CD14-positive monocyte (primary cell): ENCODE measurements at regions not wholly inside any gene's neighbourhood (a gene's known extent, or its start where the extent isn't known, plus 50 kb on each side); places are given as distances from the start of the nearest gene placed in this dataset.

Experiments used
- DNase-seq, 3 donors: peaks; one replicate each; pipeline ENCODE4 v3.0.0-alpha.2; 2011 to 2022
- H2AFZ ChIP-seq: 2 replicates; pipeline ENCODE4 v1.6.0; 2012; ENCODE audit warnings: mild to moderate bottlenecking, low read depth, low read length, inconsistent platforms; ENCODE audit not compliant: insufficient read depth, poor library complexity, severe bottlenecking
- H3K27ac ChIP-seq, 2 donors: 1 replicate in 1 of 2; 2 replicates in 1 of 2; pipeline ENCODE4 v1.5.1; 2012 to 2013; ENCODE audit warnings: low read length in 2 of 2, control low read depth in 1 of 2, inconsistent platforms in 1 of 2, low read depth in 1 of 2, mild to moderate bottlenecking in 1 of 2
- H3K27me3 ChIP-seq, 2 donors: one replicate each; pipeline versions ENCODE4 v1.6.0 to v1.6.1; 2011 to 2013; ENCODE audit warnings: low read length in 2 of 2; ENCODE audit not compliant: control insufficient read depth in 2 of 2, insufficient read depth in 2 of 2
- H3K36me3 ChIP-seq, 2 donors: replicated peaks in 1 of 2; 1 replicate in 1 of 2; 2 replicates in 1 of 2; pipeline versions ENCODE4 v1.5.1 to v1.6.1; 2012 to 2013; ENCODE audit warnings: low read length in 2 of 2, control low read depth in 1 of 2, inconsistent platforms in 1 of 2, mild to moderate bottlenecking in 1 of 2; ENCODE audit not compliant: insufficient read depth in 2 of 2, control insufficient read depth in 1 of 2
- H3K4me1 ChIP-seq, 2 donors: 1 replicate in 1 of 2; 2 replicates in 1 of 2; pipeline versions ENCODE4 v1.5.1 to v1.6.1; 2012 to 2013; ENCODE audit warnings: low read length in 2 of 2, control low read depth in 1 of 2, inconsistent platforms in 1 of 2, mild to moderate bottlenecking in 1 of 2, moderate library complexity in 1 of 2; ENCODE audit not compliant: insufficient read depth in 2 of 2, control insufficient read depth in 1 of 2
- H3K4me2 ChIP-seq: replicated peaks from 2 replicates; pipeline ENCODE3; 2012; ENCODE audit warnings: low read length, moderate library complexity, mild to moderate bottlenecking; ENCODE audit not compliant: poor library complexity, severe bottlenecking; ENCODE audit errors: extremely low read depth
- H3K4me3 ChIP-seq, 3 experiments: fragments of 200-600 bp in 1 of 3; sonication (generic) in 1 of 3; replicated peaks in 1 of 3; 1 replicate in 2 of 3; 2 replicates in 1 of 3; pipeline ENCODE4 v1.5.1; 2011 to 2013; ENCODE audit warnings: low read length in 3 of 3, mild to moderate bottlenecking in 3 of 3, control low read depth in 2 of 3, low read depth in 2 of 3, inconsistent platforms in 1 of 3, moderate library complexity in 1 of 3
- H3K79me2 ChIP-seq: 2 replicates; pipeline ENCODE4 v1.6.0; 2012; ENCODE audit warnings: mild to moderate bottlenecking, control low read depth, inconsistent platforms, low read length, moderate library complexity; ENCODE audit not compliant: insufficient read depth
- H3K9ac ChIP-seq: 2 replicates; pipeline ENCODE4 v1.6.0; 2017; ENCODE audit warnings: low read length, mild to moderate bottlenecking; ENCODE audit not compliant: insufficient read depth, poor library complexity, severe bottlenecking
- H3K9me3 ChIP-seq, 2 donors: replicated peaks in 1 of 2; 1 replicate in 1 of 2; 2 replicates in 1 of 2; pipeline versions ENCODE4 v1.5.1 to v1.6.1; 2012 to 2013; ENCODE audit warnings: low read length in 2 of 2, control low read depth in 1 of 2; ENCODE audit not compliant: control insufficient read depth in 1 of 2, insufficient read depth in 1 of 2
- H4K20me1 ChIP-seq: 2 replicates; pipeline ENCODE4 v1.6.0; 2012; ENCODE audit warnings: mild to moderate bottlenecking, low read length, control low read depth, moderate library complexity; ENCODE audit not compliant: insufficient read depth
- H3K27ac Mint-ChIP-seq, 7 donors: one replicate each; pipeline ENCODE4 v1.8.0; 2020; ENCODE audit warnings: mild to moderate bottlenecking in 7 of 7, mixed read lengths in 7 of 7, moderate library complexity in 6 of 7, inconsistent platforms in 2 of 7
- H3K27me3 Mint-ChIP-seq, 3 donors: one replicate each; pipeline ENCODE4 v1.8.0; 2021 to 2022; ENCODE audit warnings: low read depth in 3 of 3, mild to moderate bottlenecking in 3 of 3, mixed read lengths in 3 of 3, moderate library complexity in 3 of 3, inconsistent platforms in 1 of 3
- H3K36me3 Mint-ChIP-seq, 2 donors: one replicate each; pipeline ENCODE4 v1.8.0; 2020; ENCODE audit warnings: mixed read lengths in 2 of 2, inconsistent platforms in 1 of 2, mild to moderate bottlenecking in 1 of 2
- H3K4me1 Mint-ChIP-seq: one replicate; pipeline ENCODE4 v1.8.0; 2020; ENCODE audit warnings: mild to moderate bottlenecking, mixed read lengths
- H3K4me3 Mint-ChIP-seq, 2 donors: one replicate each; pipeline ENCODE4 v1.8.0; 2020; ENCODE audit warnings: mild to moderate bottlenecking in 2 of 2, mixed read lengths in 2 of 2, moderate library complexity in 1 of 2
- H3K9me3 Mint-ChIP-seq, 7 donors: one replicate each; pipeline ENCODE4 v1.8.0; 2020 to 2022; ENCODE audit warnings: mixed read lengths in 7 of 7, mild to moderate bottlenecking in 6 of 7, moderate library complexity in 6 of 7, inconsistent platforms in 2 of 7
- CTCF ChIP-seq: fragments of 200-600 bp; IDR thresholded peaks from one replicate; pipeline ENCODE4 v1.8.0; 2022; ENCODE audit warnings: antibody characterized with exemption, mild to moderate bottlenecking
- WGBS: methylation state at CpG from one replicate; pipeline ENCODE4 v1.1.5; 2013; ENCODE audit warnings: missing lambda C conversion rate; ENCODE audit not compliant: insufficient coverage; 5-methylcytosine and 5-hydroxymethylcytosine counted together
- intact Hi-C, 2 donors: fragments of 100-400 bp; cut with micrococcal nuclease; formaldehyde crosslinking; loops; one replicate each; pipeline versions ENCODE4 v1.15.0 to v1.15.1; 2023

DNA sequence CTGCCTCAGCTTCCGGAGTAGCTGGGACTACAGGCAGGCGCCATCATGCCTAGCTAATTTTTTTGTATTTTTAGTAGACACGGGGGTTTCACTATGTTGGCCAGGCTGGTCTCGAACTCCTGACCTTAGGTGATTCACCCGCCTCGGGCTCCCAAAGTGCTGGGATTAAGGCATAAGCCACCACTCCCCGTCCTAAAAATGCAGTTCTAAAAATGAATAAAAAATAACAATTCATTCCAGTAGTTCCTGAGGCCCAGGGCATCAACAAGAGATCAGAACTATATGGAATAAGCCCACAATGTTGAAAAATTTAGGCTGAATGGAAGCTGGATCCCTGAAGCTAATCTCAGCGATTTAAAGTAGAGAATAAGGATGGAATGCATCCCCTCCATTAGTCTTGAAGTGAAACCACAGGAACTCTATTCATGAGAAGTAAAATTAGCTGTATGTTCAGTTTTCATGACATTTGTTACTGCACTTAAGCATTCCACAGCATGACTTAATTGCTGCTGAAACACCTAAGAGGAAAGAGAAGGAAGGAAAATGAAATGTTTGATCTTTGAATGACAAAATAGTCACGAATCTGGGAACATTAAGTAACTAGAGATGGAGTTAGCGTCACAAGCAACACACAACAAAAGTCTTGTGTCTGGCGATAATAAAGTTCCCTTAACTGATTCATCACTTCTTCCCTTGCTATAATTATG lies 80.4 kb upstream of the RIPOR2 start:
- no peak for TF ChIP-seq CTCF
- Histone ChIP-seq H3K27me3 (no peaks in the 10 kb centered on the region), H3K4me3 (peak overlapping the region in 1 of 3 experiments; percentile 34), H3K9me3 (no peaks in the 10 kb centered on the region), H2AFZ (no peak overlapping the region), H3K36me3 (no peaks in the 10 kb centered on the region), H3K27ac (peak overlapping the region in 1 of 2 donors; percentile 78), H3K79me2 (no peaks in the 10 kb centered on the region), H3K4me2 (peak overlapping the region; percentile 28), H3K9ac (no peak overlapping the region), H4K20me1 (no peaks in the 10 kb centered on the region), H3K4me1 (peaks cover 59 to 69% of the 10 kb centered on the region in 2 donors)
- H3K4me1 Mint-ChIP-seq = peaks cover 66% of the 10 kb centered on the region
- WGBS = 10% methylated on average over 2 of the region's 11 CpGs
- H3K27ac Mint-ChIP-seq = peak overlapping the region; percentile 61 to 92 (median 83)
- peaks cover 0 to 2% of the 10 kb centered on the region in 2 donors for H3K36me3 Mint-ChIP-seq
- no peak overlapping the region for H3K4me3 Mint-ChIP-seq
- no peaks in the 10 kb centered on the region for H3K9me3 Mint-ChIP-seq
- intact Hi-C loops = loop anchor here (5.0 kb wide), 2 partner anchors 84 to 159 kb away; no protein-coding TSS in a partner anchor
- peak; percentile 32 to 66 (median 65) for DNase-seq
- no peaks in the 10 kb centered on the region for H3K27me3 Mint-ChIP-seq

DNA sequence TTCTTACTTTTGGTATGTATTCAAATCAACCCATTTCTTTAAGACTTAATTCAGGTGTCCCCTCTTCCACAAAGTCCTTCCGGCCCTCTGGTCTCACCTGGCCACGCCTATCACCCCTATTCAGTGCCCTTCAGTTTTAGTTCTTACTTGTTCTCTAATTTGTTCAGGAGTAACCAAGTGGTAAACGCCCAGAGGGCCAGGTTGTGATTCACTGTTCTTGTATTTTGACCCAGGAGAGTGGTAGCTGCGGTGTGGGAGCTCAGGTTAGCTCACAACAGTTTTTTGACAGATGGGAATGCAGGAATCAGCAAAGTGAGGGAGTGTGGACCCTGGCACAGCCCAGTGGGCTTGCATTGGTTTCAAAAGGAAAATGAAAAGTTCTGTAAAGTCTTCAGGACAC lies 81.7 kb upstream of the RIPOR2 start:
- H3K4me2 ChIP-seq = no peak overlapping the region
- no peaks in the 10 kb centered on the region for H3K79me2 ChIP-seq
- no peak for DNase-seq
- intact Hi-C loops = loop anchor here (5.0 kb wide), 2 partner anchors 85 to 160 kb away; no protein-coding TSS in a partner anchor
- H3K4me3 ChIP-seq = no peak overlapping the region
- H3K9me3 ChIP-seq = no peaks in the 10 kb centered on the region
- Mint-ChIP-seq H3K27ac (peak overlapping the region; percentile 73 to 92 (median 86)), H3K4me3 (peak overlapping the region in 1 of 2 donors; percentile 0), H3K9me3 (no peaks in the 10 kb centered on the region), H3K4me1 (peaks cover 63% of the 10 kb centered on the region), H3K27me3 (no peaks in the 10 kb centered on the region), H3K36me3 (peaks cover 0 to 2% of the 10 kb centered on the region in 2 donors)
- no peak for TF ChIP-seq CTCF
- no peak overlapping the region for H3K9ac ChIP-seq
- H3K36me3 ChIP-seq = no peaks in the 10 kb centered on the region
- H3K27me3 ChIP-seq = no peaks in the 10 kb centered on the region
- no peak overlapping the region for H2AFZ ChIP-seq
- WGBS = 69% methylated on average over 2 of the region's 4 CpGs
- no peaks in the 10 kb centered on the region for H4K20me1 ChIP-seq
- H3K27ac ChIP-seq = peak overlapping the region; percentile 30 to 78
- H3K4me1 ChIP-seq = peaks cover 56 to 58% of the 10 kb centered on the region in 2 donors
